Keratinocyte (primary cell): ENCODE measurements at regions not wholly inside any gene's neighbourhood (a gene's known extent, or its start where the extent isn't known, plus 50 kb on each side); places are given as distances from the start of the nearest gene placed in this dataset.

Experiments
- DNase-seq: peaks from one replicate; pipeline ENCODE4 v3.0.0-alpha.2; 2011; ENCODE audit warnings: low read depth, missing footprints, low spot score
- FAIRE-seq: peaks from 2 replicates; lab custom pipeline; 2011; peaks lifted over from hg19 to GRCh38; lab: Jason Lieb, UNC
- H2AFZ ChIP-seq: 2 replicates; pipeline ENCODE4 v1.6.0; 2012; ENCODE audit warnings: low read length, control low read depth, inconsistent platforms; ENCODE audit not compliant: control insufficient read depth
- H3K27ac ChIP-seq: 2 replicates; pipeline ENCODE4 v1.5.1; 2011; ENCODE audit warnings: low read length; ENCODE audit not compliant: control insufficient read depth, insufficient read depth
- H3K27me3 ChIP-seq: 3 replicates; pipeline ENCODE4 v1.6.0; 2011; ENCODE audit warnings: low read length; ENCODE audit not compliant: control insufficient read depth, insufficient read depth; ENCODE audit errors: extremely low read depth
- H3K36me3 ChIP-seq, 2 experiments: 2 replicates in 1 of 2; 3 replicates in 1 of 2; pipeline ENCODE4 v1.5.1; 2011; ENCODE audit warnings: low read length in 2 of 2, mild to moderate bottlenecking in 1 of 2; ENCODE audit not compliant: control insufficient read depth in 2 of 2, insufficient read depth in 2 of 2; ENCODE audit errors: extremely low read depth in 1 of 2
- H3K4me1 ChIP-seq: 3 replicates; pipeline ENCODE4 v1.5.1; 2011; ENCODE audit warnings: low read length; ENCODE audit not compliant: control insufficient read depth, insufficient read depth; ENCODE audit errors: extremely low read depth
- H3K4me2 ChIP-seq: 3 replicates; pipeline ENCODE4 v1.6.0; 2011; ENCODE audit warnings: low read depth, low read length; ENCODE audit not compliant: control insufficient read depth, insufficient read depth; ENCODE audit errors: extremely low read depth
- H3K4me3 ChIP-seq, 3 experiments: fragments of 200-600 bp in 1 of 3; sonication (generic) in 1 of 3; 2 replicates in 2 of 3; 3 replicates in 1 of 3; pipeline ENCODE4 v1.5.1; 2011 to 2016; ENCODE audit warnings: low read length in 3 of 3, mild to moderate bottlenecking in 3 of 3, control low read depth in 2 of 3, inconsistent platforms in 1 of 3, low read depth in 1 of 3, mixed read lengths in 1 of 3, mixed run types in 1 of 3, moderate library complexity in 1 of 3; ENCODE audit not compliant: control insufficient read depth in 2 of 3, insufficient read depth in 2 of 3; ENCODE audit errors: extremely low read depth in 1 of 3
- H3K79me2 ChIP-seq: 2 replicates; pipeline ENCODE4 v1.6.0; 2012; ENCODE audit warnings: low read length; ENCODE audit not compliant: control insufficient read depth, insufficient read depth
- H3K9ac ChIP-seq: 3 replicates; pipeline ENCODE4 v1.6.0; 2011; ENCODE audit warnings: low read length; ENCODE audit not compliant: control insufficient read depth, insufficient read depth; ENCODE audit errors: extremely low read depth
- H3K9me1 ChIP-seq: 3 replicates; pipeline ENCODE4 v1.6.0; 2011; ENCODE audit warnings: low read length; ENCODE audit not compliant: control insufficient read depth, insufficient read depth; ENCODE audit errors: extremely low read depth
- H3K9me3 ChIP-seq: 2 replicates; pipeline ENCODE4 v1.5.1; 2012; ENCODE audit warnings: low read depth, low read length; ENCODE audit not compliant: control insufficient read depth
- H4K20me1 ChIP-seq: 3 replicates; pipeline ENCODE4 v1.6.0; 2011; ENCODE audit warnings: low read length; ENCODE audit not compliant: control insufficient read depth, insufficient read depth; ENCODE audit errors: extremely low read depth
- EZH2 ChIP-seq: IDR thresholded peaks from one replicate; pipeline ENCODE4 v1.6.1; 2012; ENCODE audit warnings: inconsistent platforms, mild to moderate bottlenecking, low read length, moderate library complexity
- dilution Hi-C: fragments of 300-500 bp; cut with MboI; formaldehyde crosslinking; loops from one replicate; pipeline ENCODE4 v1.7.0; 2020; ENCODE audit warnings: low sequenced_read_pairs; ENCODE audit not compliant: extremely low pct_ligation_motif_present
- TF ChIP-seq, protein P1 (sequence below), 3 experiments: IDR thresholded peaks in 1 of 3; conservative IDR thresholded peaks in 1 of 3; optimal IDR thresholded peaks in 1 of 3; 2 replicates in 2 of 3; 3 replicates in 1 of 3; pipeline versions ENCODE3 to v1.5.1; 2011; ENCODE audit warnings: low read length in 3 of 3, mild to moderate bottlenecking in 3 of 3, moderate library complexity in 2 of 3, control low read depth in 1 of 3, inconsistent platforms in 1 of 3; ENCODE audit not compliant: insufficient read depth in 2 of 3; ENCODE audit errors: extremely low read depth in 1 of 3

GRCh38 chr5:120866997-120867396, 402.9 kb downstream of the PRR16 start:
- no peak for TF ChIP-seq EZH2
- TF ChIP-seq, protein P1, sequence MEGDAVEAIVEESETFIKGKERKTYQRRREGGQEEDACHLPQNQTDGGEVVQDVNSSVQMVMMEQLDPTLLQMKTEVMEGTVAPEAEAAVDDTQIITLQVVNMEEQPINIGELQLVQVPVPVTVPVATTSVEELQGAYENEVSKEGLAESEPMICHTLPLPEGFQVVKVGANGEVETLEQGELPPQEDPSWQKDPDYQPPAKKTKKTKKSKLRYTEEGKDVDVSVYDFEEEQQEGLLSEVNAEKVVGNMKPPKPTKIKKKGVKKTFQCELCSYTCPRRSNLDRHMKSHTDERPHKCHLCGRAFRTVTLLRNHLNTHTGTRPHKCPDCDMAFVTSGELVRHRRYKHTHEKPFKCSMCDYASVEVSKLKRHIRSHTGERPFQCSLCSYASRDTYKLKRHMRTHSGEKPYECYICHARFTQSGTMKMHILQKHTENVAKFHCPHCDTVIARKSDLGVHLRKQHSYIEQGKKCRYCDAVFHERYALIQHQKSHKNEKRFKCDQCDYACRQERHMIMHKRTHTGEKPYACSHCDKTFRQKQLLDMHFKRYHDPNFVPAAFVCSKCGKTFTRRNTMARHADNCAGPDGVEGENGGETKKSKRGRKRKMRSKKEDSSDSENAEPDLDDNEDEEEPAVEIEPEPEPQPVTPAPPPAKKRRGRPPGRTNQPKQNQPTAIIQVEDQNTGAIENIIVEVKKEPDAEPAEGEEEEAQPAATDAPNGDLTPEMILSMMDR (optimal IDR thresholded peaks at IDR 0.05 in 1 of 3, IDR thresholded peaks at IDR 0.05 in 1 of 3, conservative IDR thresholded peaks at IDR 0.05 in 1 of 3; ENCODE audit: extremely low read depth in 1 of 3, insufficient read depth in 2 of 3, low read length in 3 of 3): no peak
- H4K20me1 ChIP-seq: no peaks in the 10 kb centered on the region
- no peak overlapping the region for H3K4me3 ChIP-seq
- no peaks in the 10 kb centered on the region for H3K9me3 ChIP-seq
- FAIRE-seq (no peak), DNase-seq (no peak)
- no peaks in the 10 kb centered on the region for H3K36me3 ChIP-seq
- H3K4me1 ChIP-seq: no peaks in the 10 kb centered on the region
- dilution Hi-C loops: no loop called here
- no peaks in the 10 kb centered on the region for H3K79me2 ChIP-seq
- H3K9me1 ChIP-seq: no peaks in the 10 kb centered on the region
- H3K27ac ChIP-seq: no peak overlapping the region
- no peak overlapping the region for H3K9ac ChIP-seq
- H3K27me3 ChIP-seq: no peaks in the 10 kb centered on the region
- H2AFZ ChIP-seq: no peak overlapping the region
- H3K4me2 ChIP-seq: no peak overlapping the region

GRCh38 chr5:120869831-120870230, 405.7 kb downstream of the PRR16 start:
- no peaks in the 10 kb centered on the region for H3K9me3 ChIP-seq
- H3K9ac ChIP-seq: no peak overlapping the region
- no peaks in the 10 kb centered on the region for H4K20me1 ChIP-seq
- H3K4me2 ChIP-seq: no peak overlapping the region
- FAIRE-seq (no peak), DNase-seq (no peak)
- no peaks in the 10 kb centered on the region for H3K9me1 ChIP-seq
- no peaks in the 10 kb centered on the region for H3K36me3 ChIP-seq
- H3K27ac ChIP-seq: no peak overlapping the region
- TF ChIP-seq, protein P1 (optimal IDR thresholded peaks at IDR 0.05 in 1 of 3, IDR thresholded peaks at IDR 0.05 in 1 of 3, conservative IDR thresholded peaks at IDR 0.05 in 1 of 3; ENCODE audit: extremely low read depth in 1 of 3, insufficient read depth in 2 of 3, low read length in 3 of 3): no peak
- TF ChIP-seq EZH2: no peak
- no peaks in the 10 kb centered on the region for H3K79me2 ChIP-seq
- H3K4me3 ChIP-seq: no peak overlapping the region
- dilution Hi-C loops: no loop called here
- H2AFZ ChIP-seq: no peak overlapping the region
- H3K4me1 ChIP-seq: no peaks in the 10 kb centered on the region
- H3K27me3 ChIP-seq: no peaks in the 10 kb centered on the region
